ENCODE measurements at regions not wholly inside any gene's neighbourhood (a gene's known extent, or its start where the extent isn't known, plus 50 kb on each side); places are given as distances from the start of the nearest gene placed in this dataset.

- no peak for DNase-seq (ENCODE audit: extremely low read depth in 1 of 4, low spot score in 3 of 4)
- intact Hi-C loops (cut with micrococcal nuclease) = no loop called here
- no peak overlapping the region for H3K4me2 ChIP-seq (ENCODE audit: insufficient read depth, low read length)
- ATAC-seq = no peak
- TF ChIP-seq POLR2AphosphoS5 (IDR thresholded peaks at IDR 0.05; ENCODE audit: control insufficient read depth, insufficient read depth, low read depth, low read length) = no peak
- TF ChIP-seq ZNF398 (CRISPR knock-in tag; IDR thresholded peaks at IDR 0.05) = no peak
- TF ChIP-seq ATF1 (CRISPR knock-in tag; IDR thresholded peaks at IDR 0.05) = no peak
- TF ChIP-seq ATF1 (tag; IDR thresholded peaks at IDR 0.05) = no peak
- TF ChIP-seq ZKSCAN3 (CRISPR knock-in tag; IDR thresholded peaks at IDR 0.05) = no peak
- no peak for TF ChIP-seq MTA1 (IDR thresholded peaks at IDR 0.05; ENCODE audit: borderline replicate concordance)
- no peak for TF ChIP-seq ZNF354B (CRISPR knock-in tag; IDR thresholded peaks at IDR 0.05)
- TF ChIP-seq BHLHE40 (IDR thresholded peaks at IDR 0.05; ENCODE audit: low read length) = no peak
- no peak for TF ChIP-seq NBN (IDR thresholded peaks at IDR 0.05; ENCODE audit: low read depth)
- POLR2A ChIA-PET = no interaction called here
- no peak overlapping the region for H3K4me3 ChIP-seq
- H3K9me3 ChIP-seq (replicated peaks; ENCODE audit: control insufficient read depth, insufficient read depth, low read depth, low read length) = no peaks in the 10 kb centered on the region
- no peaks in the 10 kb centered on the region for H3K9me1 ChIP-seq (ENCODE audit: control insufficient read depth, insufficient read depth, low read length)
- CTCF ChIA-PET (ENCODE audit: low intra/inter-chr PET ratio) = no interaction called here
- WGBS (ENCODE audit: insufficient coverage, low coverage, missing lambda C conversion rate) = 3% methylated on average over 4 of the region's 4 CpGs
- FAIRE-seq = no peak
- no peak overlapping the region for H3K9ac ChIP-seq (ENCODE audit: insufficient read depth in 1 of 2, low read depth in 2 of 2, low read length in 2 of 2)
- no peaks in the 10 kb centered on the region for H3K36me3 ChIP-seq (ENCODE audit: control insufficient read depth, insufficient read depth, low read length)
- H3K4me1 ChIP-seq (replicated peaks in 1 of 2; ENCODE audit: control insufficient read depth in 2 of 2, insufficient read depth in 2 of 2, low read length in 2 of 2) = no peaks in the 10 kb centered on the region
- no peak overlapping the region for H3K27ac ChIP-seq (ENCODE audit: extremely low read depth, low read depth, low read length)
- no peaks in the 10 kb centered on the region for H3K27me3 ChIP-seq (ENCODE audit: control insufficient read depth in 2 of 2, insufficient read depth in 2 of 2, low read length in 2 of 2)
- no peaks in the 10 kb centered on the region for H3K79me2 ChIP-seq (ENCODE audit: control insufficient read depth, insufficient read depth, low read length)
- BruUV-seq (replicated peaks) = no TSS peak
- in situ Hi-C loops (cut with MboI) = no loop called here
- no peak overlapping the region for H2AFZ ChIP-seq (ENCODE audit: low read depth, low read length)
- H4K20me1 ChIP-seq (replicated peaks; ENCODE audit: control insufficient read depth, insufficient read depth, low read length) = no peaks in the 10 kb centered on the region
Observed at GRCh38 chr5:159759791-159760290, 156.4 kb upstream of the ADRA1B start.
